ENCODE measurements at regions not wholly inside any gene's neighbourhood (a gene's known extent, or its start where the extent isn't known, plus 50 kb on each side); places are given as distances from the start of the nearest gene placed in this dataset.

- H3K23ac ChIP-seq (ENCODE audit: insufficient read length): no peak overlapping the region
- H3K14ac ChIP-seq (ENCODE audit: insufficient read length): no peak overlapping the region
- H4K5ac ChIP-seq (ENCODE audit: insufficient read length, low read depth, low read length): no peak overlapping the region
- no peak overlapping the region for H3K9ac ChIP-seq (replicated peaks in 1 of 4; ENCODE audit: extremely low read depth in 1 of 4, low read depth in 3 of 4, low read length in 3 of 4)
- no peaks in the 10 kb centered on the region for H3K4me1 ChIP-seq (replicated peaks in 1 of 4; ENCODE audit: control insufficient read depth in 3 of 4, insufficient read depth in 4 of 4, low read length in 3 of 4)
- H3K36me3 ChIP-seq (ENCODE audit: control insufficient read depth in 2 of 4, insufficient read depth in 4 of 4, low read length in 3 of 4): no peaks in the 10 kb centered on the region
- ChIA-PET CTCF (ENCODE audit: partially characterized antibody) (interaction anchor here (1.2 kb wide), 1 partner anchor 10 kb away, joined by 4 read pairs; no protein-coding TSS in a partner anchor), POLR2A (ENCODE audit: partially characterized antibody) (no interaction called here)
- H3K23me2 ChIP-seq (ENCODE audit: low read depth, low read length): no peaks in the 10 kb centered on the region
- 94% methylated on average over 1 of the region's 1 CpG; no CpG with 5 or more reads in 1 of the 2 experiments for WGBS, 2 experiments (ENCODE audit: extremely low coverage in 1 of 2, insufficient coverage in 1 of 2, insufficient read length in 1 of 2, insufficient replicate concordance in 2 of 2, low coverage in 1 of 2, low lambda C conversion rate in 2 of 2, missing lambda C conversion rate in 1 of 2)
- FAIRE-seq (no peak), DNase-seq (ENCODE audit: low read depth in 1 of 2, low spot score in 2 of 2) (no peak)
- no peaks in the 10 kb centered on the region for H3K79me2 ChIP-seq (ENCODE audit: control insufficient read depth in 1 of 2, insufficient read depth in 2 of 2, low read length in 2 of 2)
- no peaks in the 10 kb centered on the region for H4K20me1 ChIP-seq (replicated peaks in 1 of 2; ENCODE audit: control insufficient read depth in 1 of 2, insufficient read depth in 2 of 2, low read length in 2 of 2)
- no peak overlapping the region for H3K4me3 ChIP-seq (ENCODE audit: extremely low read depth in 1 of 4, insufficient read depth in 2 of 4, low read depth in 3 of 4, low read length in 4 of 4)
- no peak overlapping the region for H2BK120ac ChIP-seq (replicated peaks; ENCODE audit: low read depth, low read length)
- H4K8ac ChIP-seq (ENCODE audit: extremely low read depth, insufficient read depth, low read length): no peak overlapping the region
- no peak overlapping the region for H2BK5ac ChIP-seq (ENCODE audit: low read depth, low read length)
- no peaks in the 10 kb centered on the region for H3K79me1 ChIP-seq (ENCODE audit: low read depth, low read length)
- H3K18ac ChIP-seq (ENCODE audit: extremely low read depth, low read length): no peak overlapping the region
- H2AFZ ChIP-seq (ENCODE audit: low read length): no peak overlapping the region
- H3K27ac ChIP-seq (ENCODE audit: low read depth, low read length): no peak overlapping the region
- no peak overlapping the region for H3K56ac ChIP-seq (replicated peaks; ENCODE audit: insufficient read length, low read depth, low read length)
- no peak overlapping the region for H4K91ac ChIP-seq (replicated peaks; ENCODE audit: insufficient read length, low read length)
- no peak overlapping the region for H2AK5ac ChIP-seq (ENCODE audit: low read depth, low read length)
- H3K4me2 ChIP-seq (ENCODE audit: insufficient read depth in 1 of 2, low read depth in 2 of 2, low read length in 2 of 2): no peak overlapping the region
- no peak overlapping the region for H2BK15ac ChIP-seq (ENCODE audit: low read length)
- H3K9me3 ChIP-seq (ENCODE audit: insufficient read depth in 2 of 2, low read depth in 1 of 2, low read length in 1 of 2): no peaks in the 10 kb centered on the region
- H3K4ac ChIP-seq (replicated peaks; ENCODE audit: insufficient read length, low read depth, low read length): no peak overlapping the region
- no peak overlapping the region for H2BK12ac ChIP-seq (ENCODE audit: low read depth, low read length)
- H2BK20ac ChIP-seq (ENCODE audit: low read length): no peak overlapping the region
- H3K27me3 ChIP-seq (replicated peaks in 1 of 4; ENCODE audit: control insufficient read depth in 3 of 4, extremely low read depth in 1 of 4, insufficient read depth in 3 of 4, low read length in 3 of 4): no peaks in the 10 kb centered on the region
- TF ChIP-seq TCF12 (IDR thresholded peaks at IDR 0.05; ENCODE audit: low read depth, low read length) (no peak), TAF7 (optimal IDR thresholded peaks at IDR 0.05; ENCODE audit: borderline replicate concordance, low read depth, low read length) (no peak), BACH1 (IDR thresholded peaks at IDR 0.05; ENCODE audit: low read length) (no peak), BRCA1 (IDR thresholded peaks at IDR 0.05; ENCODE audit: low read depth, low read length) (no peak), KDM1A (IDR thresholded peaks at IDR 0.05; ENCODE audit: borderline replicate concordance, low read length) (no peak), SP4 (IDR thresholded peaks at IDR 0.05; ENCODE audit: low read length) (no peak), GABPA (IDR thresholded peaks at IDR 0.05; ENCODE audit: borderline replicate concordance, insufficient read depth, low read length) (no peak), SIRT6 (IDR thresholded peaks at IDR 0.05; ENCODE audit: low read length) (no peak), HDAC2 (IDR thresholded peaks at IDR 0.05; ENCODE audit: borderline replicate concordance in 1 of 2, low read depth in 2 of 2, low read length in 2 of 2) (no peak), ATF2 (IDR thresholded peaks at IDR 0.05; ENCODE audit: low read length) (no peak)
- TF ChIP-seq, protein P1, sequence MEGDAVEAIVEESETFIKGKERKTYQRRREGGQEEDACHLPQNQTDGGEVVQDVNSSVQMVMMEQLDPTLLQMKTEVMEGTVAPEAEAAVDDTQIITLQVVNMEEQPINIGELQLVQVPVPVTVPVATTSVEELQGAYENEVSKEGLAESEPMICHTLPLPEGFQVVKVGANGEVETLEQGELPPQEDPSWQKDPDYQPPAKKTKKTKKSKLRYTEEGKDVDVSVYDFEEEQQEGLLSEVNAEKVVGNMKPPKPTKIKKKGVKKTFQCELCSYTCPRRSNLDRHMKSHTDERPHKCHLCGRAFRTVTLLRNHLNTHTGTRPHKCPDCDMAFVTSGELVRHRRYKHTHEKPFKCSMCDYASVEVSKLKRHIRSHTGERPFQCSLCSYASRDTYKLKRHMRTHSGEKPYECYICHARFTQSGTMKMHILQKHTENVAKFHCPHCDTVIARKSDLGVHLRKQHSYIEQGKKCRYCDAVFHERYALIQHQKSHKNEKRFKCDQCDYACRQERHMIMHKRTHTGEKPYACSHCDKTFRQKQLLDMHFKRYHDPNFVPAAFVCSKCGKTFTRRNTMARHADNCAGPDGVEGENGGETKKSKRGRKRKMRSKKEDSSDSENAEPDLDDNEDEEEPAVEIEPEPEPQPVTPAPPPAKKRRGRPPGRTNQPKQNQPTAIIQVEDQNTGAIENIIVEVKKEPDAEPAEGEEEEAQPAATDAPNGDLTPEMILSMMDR (IDR thresholded peaks at IDR 0.05; ENCODE audit: control extremely low read depth in 1 of 3, insufficient read depth in 1 of 3, low read depth in 1 of 3, low read length in 3 of 3): no peak
Measured at GRCh38 chr13:44748439-44748838, 172.3 kb upstream of the TSC22D1 start.
